ENCODE measurements at regions not wholly inside any gene's neighbourhood (a gene's known extent, or its start where the extent isn't known, plus 50 kb on each side); places are given as distances from the start of the nearest gene placed in this dataset.

DNA sequence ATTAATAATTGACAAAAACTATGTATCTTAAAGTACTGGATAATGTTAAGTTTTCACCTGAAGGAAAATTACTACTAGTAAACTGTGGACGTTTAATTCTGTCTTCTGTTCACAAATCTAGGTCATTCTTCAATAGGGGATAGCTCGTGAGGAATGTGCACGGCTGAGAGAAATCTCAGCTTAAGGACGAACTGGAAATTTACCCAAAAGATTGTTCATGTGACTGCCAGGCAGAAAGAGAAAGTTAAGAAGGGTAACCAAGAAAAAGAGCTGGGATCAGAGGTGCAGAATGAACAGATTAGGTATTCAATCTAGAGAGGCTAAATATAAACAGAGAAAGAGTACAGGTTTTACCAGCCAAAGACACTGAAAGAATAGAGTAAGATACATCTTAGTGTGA lies 245.3 kb downstream of the CASP12 start:
- DNase-seq = no peak

DNA sequence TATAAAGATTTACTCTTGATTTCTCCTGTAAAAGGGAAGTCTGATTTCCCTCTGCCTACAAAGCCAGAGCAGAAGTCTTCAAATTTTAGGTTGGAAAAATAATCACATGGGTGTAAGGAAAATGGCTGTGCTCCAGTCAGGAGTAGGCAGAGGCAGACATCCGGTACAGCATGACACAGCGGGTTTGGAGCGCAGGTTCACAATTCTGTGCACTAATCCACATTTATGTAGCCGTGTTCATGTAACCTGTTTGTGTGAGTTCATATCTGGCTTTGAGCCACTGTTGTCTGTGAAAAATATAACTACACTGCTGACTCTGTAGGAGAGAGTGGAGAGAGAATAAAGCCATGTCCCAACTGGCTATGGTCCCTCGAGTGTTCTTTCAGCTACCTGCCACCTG lies 248.0 kb downstream of the CASP12 start:
- no peak for DNase-seq

DNA sequence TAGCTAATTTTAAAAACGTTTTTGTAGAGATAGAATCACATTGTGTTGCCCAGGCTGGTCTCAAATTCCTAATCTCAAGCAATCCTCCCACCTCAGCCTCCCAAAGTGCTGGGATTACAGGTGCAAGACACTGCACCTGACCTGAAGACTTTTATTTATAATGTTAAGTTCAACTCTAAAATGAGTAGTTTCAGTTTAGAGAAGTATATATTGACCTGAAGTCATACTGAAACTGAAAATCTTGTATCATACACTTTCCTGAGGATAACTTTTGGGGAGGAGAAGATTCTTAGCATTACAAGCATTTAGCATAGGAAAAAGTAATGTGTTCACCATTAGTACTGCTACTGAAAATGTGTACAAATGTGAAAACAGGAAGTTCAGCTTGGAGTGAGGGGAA lies 249.3 kb downstream of the CASP12 start:
- no peak for DNase-seq

DNA sequence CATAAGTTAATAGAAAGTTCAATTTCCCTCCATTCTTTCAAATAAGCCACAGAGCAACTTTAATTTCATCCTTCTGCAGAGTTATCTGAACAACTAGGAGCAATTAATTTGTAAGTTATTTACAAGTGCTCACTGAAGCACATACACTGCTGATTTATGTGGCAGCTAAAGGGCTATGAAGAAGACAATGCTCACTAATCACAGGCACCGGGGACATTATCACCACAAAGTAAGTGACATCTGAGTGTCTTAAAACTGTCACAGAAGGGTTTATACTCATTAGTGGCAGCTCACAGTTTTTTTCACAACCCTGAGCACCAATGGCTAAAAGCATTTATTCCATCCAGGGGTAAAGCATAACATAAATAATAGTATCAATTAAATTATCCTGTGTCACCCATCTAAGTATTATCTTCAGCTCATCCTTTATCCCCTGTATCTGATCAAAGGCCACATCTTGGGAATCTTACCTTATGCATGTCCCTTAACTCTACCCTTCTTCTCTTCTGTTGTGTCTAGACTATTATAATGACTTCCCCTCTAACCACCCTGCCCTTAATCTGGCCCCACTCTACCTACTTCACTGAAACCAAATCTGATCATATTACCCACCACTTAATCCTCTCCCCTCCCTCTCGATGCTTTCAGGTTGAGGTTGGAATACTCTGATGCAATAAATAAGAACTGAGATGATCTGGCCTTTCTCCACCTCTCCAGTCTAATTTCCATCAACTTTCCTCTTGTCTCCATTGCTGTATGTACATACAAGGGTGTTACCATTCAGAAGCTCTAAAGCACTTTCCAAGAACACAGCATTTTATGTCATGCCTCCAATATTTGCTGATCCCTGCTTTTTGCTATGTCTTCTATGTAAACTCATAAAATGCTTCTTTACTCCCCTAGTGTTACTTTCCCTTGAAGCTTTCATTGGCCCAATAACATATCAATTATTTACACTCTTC lies 252.7 kb downstream of the CASP12 start:
- no peak for DNase-seq

DNA sequence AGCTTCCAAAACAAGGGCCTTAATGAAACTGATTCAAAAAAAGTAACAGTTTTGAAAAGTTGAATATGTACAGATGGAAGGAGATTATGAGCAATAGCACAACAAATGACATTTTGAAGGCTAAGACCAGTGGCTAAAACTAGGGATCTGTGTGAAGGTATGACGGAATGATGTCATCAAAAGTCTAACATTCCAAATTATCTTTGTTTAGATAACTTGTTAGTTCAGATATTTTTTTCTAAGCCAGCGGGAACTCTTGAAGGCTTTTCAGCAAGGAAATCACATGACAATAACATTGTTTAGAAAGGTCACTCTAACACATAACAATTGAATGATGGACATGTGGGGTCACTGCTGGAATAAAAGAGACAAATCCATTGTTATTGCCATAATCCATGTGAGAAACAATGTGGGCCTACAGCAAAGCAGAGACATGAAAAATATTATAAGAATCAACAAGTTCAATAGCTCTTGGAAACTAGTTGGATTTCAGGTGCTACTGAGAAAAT lies 260.5 kb downstream of the CASP12 start:
- DNase-seq = no peak

- DNase-seq = no peak
Observed at GRCh38 chr11:104633226-104633625, 265.0 kb downstream of the CASP12 start.

DNA sequence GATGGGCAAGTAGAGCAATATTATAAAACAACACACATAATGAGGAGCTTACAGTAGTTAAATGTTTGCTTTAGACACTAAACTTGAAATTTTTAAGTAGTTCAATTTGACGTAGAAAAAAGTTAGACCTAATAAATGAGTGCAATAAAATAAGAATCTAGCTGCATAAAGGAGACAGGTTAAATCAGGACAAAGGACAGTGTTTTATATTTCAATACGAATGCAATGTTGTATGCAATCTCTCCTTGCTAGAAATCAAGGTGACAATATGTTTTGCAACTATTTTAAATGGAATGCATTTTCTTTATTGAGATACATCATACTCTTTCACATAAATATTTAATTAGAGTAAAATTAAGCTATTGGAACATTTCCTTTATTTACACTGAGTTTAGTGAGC lies 267.9 kb downstream of the CASP12 start:
- no peak for DNase-seq

GRCh38 chr11:104625246-104625645 lies 273.0 kb downstream of the CASP12 start:
- no peak for DNase-seq

DNA sequence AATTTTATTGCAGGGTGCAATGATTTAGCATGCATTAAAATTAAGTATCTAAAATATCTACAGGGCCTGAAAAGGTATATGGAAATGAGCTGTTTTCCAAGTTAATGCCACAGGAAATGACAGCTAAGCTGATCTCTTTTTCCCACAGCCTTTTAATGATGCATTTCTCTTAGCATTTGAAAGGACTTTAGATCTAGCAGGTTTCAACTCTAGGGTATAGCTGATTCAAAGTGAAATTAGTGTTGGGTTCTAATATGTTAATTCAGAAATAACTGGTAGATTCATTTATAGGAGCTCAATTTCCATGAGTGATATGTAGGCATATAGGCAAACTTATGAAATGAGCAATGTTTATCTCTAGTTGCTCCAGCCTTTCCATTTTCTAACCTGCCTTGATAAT lies 274.2 kb downstream of the CASP12 start:
- no peak for DNase-seq

DNA sequence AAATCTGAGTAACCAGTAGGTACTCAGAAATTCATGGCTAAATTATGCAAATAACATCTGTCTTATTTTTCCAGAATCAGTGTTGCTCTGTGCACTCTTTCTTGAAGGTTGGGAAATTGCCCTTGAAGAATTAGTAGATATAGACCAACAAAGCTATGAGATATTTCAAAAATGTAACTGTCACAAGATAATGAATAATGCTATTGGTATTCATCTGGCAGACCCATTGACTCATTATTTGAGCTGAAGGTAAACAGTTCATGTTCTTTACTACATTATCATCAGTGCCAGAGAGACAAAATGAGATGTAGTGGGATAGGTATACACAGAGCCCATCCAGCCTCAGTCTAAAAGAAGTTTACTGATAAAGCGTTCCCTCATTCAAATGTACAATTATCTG lies 274.7 kb downstream of the CASP12 start:
- no peak for DNase-seq

- DNase-seq = no peak
Observed at GRCh38 chr11:104620991-104621390, 277.3 kb downstream of the CASP12 start.

- DNase-seq = no peak
Observed at GRCh38 chr11:104619751-104620150, 278.5 kb downstream of the CASP12 start.

GRCh38 chr11:104618954-104619353 lies 279.3 kb downstream of the CASP12 start:
- no peak for DNase-seq

GRCh38 chr11:104614961-104615360 lies 283.3 kb downstream of the CASP12 start:
- no peak for DNase-seq

DNA sequence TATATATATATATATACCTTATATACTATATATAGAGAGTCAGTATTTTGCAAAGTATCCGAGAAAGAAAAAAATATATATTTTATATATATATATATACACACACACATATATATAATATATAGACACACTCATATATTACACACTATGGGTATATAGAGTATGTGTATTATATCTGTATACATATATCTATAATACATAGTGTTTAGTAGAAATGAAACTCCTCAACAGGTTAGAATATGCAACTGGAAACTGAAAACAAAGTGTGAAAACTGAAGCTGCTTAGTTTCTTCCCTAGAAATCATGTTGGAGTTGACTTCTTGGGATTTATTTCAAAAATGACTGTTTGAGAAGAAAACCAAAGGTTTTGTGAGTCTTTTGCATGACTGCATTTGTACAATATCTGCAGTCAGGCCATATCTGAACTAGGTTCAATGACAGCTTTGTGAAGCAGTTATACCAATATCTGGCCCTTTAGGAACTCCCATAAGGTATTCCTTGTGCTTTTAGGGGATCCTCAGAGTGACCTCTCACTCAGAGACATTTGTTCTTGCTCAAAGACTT lies 284.1 kb downstream of the CASP12 start:
- DNase-seq = no peak

GRCh38 chr11:104610635-104611034 lies 287.6 kb downstream of the CASP12 start:
- DNase-seq = no peak

DNA sequence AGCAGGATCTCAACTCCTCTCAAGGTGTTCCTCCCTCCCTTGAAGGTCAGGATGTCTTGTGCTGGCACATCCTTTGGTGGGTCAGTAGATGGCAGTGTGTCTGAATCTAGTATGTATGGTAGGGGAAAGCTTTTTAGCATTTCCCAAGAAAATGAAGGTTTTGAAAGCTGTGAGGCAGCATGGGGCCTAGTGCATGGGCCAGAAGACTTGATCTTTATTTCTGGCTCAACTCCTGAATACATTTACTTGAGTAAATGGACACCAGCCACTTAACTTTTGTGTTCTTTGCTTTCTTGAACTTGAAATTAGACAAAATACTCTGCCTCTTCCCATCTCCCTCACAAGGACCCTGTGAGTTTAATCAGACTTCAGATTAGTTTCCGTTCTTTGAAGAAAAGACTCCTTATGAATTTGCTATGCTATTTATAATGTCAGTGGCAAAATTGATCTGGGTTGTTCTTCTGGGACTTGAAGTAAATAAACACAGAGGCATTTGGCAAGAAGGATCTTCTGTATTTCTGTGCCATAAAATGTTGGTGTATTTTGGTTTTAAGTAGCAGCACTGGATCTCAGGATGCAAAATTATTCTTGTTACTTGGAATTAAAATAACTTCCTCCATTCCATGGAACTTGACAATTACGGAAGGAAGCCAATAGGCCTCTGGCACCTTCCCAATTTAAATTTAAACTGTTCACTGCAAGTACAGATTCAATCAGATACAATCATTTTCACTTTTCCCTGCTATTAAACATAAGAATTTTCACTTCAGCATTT lies 288.8 kb downstream of the CASP12 start:
- DNase-seq = peak in 1 of 2 experiments; percentile 22

DNA sequence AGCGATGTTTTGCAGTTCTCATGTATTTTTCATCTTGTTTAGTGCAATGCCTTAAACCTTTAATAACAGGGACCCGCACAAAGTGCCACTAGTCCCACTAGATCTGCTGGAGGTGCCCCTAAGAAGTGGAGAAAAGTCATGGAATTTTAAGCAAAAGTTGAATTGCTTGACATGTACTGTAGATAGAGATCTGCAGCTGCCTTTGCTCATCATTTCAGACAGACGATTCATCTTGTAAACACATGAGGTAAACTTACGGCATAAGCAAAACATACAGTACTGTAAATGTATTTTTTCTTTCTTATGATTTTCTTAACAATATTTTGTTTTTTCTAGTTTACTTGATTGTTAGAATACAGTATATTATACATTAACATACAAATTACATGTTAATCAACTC lies 295.6 kb downstream of the CASP12 start:
- DNase-seq = no peak

DNA sequence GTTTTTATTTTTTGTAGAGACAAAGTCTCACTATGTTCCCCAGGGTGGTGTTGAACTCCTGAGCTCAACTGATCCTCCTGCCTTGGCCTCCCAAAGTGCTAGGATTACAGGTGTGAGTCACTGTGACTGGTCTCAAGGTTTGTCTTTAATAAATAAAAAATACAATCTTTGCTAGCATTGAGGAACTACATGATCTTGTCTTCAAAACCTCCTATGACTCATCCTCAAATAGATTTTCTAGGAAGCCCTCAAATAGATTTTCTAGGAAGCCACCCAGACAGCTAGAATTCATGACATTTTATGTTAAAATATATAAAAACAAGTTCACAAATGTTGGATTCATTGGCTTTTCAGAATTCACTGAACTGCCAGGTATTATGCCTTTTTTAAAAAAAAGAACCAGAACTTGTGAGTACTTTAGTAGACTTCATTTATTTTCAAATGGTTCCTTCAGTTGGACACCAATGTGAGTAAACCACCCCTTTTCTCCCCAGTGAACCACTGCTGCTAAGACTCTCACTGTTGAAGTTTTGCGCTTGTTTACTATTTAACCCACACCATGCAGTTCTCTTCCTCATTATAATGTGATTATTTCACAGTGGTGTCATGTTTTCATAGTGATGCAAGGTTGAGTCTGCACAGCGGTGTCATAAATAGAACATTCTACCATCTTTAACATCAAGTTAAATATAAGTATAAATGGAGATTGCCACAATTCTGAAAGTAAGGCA lies 303.9 kb downstream of the CASP12 start:
- DNase-seq = no peak

DNA sequence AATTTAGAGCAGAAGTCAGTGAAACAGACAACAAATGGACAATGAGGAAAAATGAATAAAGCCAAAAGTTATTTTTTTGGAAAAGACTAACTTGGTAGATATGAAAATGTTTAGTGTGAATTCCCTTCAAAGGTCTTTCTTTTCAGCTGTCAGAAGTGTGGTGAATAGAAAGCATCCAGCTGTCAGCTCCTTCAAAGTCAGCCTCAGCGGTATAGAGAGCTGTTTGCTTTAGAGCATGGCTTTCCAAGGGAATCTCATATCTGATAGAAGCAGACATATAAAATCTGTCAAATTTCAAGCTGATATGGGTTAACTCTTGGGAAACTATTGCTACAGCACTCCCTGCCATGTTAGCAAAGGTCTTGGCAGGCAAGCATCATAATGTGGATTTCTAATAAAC lies 309.3 kb downstream of the CASP12 start:
- no peak for DNase-seq

GRCh38 chr11:104588446-104588845 lies 309.8 kb downstream of the CASP12 start:
- no peak for DNase-seq

DNA sequence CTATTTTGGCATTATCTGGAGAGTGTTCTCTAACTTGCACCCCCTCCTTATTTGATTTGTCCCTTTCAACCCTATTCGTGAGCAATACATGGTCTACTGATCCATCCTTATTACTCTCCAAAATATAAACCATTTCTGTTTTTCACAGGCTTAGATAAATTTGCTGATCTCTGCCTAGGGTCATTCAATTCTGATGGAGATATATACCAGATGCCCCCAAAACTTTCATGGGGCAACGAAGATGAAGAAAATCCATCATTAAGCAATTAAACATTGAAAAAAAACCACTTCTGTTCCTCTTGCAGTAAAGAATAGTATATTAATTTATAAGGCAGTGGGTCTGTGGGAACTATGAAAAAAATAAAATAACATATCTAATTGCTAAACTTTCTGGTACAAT lies 313.4 kb downstream of the CASP12 start:
- DNase-seq = no peak

DNA sequence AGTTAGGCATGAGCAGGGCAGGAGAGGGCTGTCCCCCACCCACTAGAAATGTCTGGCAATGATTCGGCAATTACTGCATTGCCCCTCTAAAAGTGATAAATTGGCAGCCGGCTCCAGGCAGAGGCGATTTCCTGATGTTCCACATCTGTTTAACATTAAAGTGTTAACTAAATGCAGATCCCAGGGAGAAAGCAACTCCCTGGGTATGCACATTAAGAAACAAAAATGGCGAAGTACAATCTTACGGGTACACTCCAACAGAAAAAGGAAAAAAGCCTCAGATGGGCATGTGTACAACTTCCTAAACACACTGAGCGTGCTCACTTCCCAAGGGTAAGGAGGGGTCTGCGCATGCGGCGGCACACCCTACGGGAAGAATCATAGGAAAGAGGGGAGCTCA lies 314.4 kb downstream of the CASP12 start:
- DNase-seq = no peak

Measured in NCI-H526 (cell line).